ENCODE measurements at regions not wholly inside any gene's neighbourhood (a gene's known extent, or its start where the extent isn't known, plus 50 kb on each side); places are given as distances from the start of the nearest gene placed in this dataset.
A peak's percentile ranks its signal among the peaks of the same experiment; 100 is the strongest.

GRCh38 chr5:54676481-54677340, 159.2 kb downstream of the SNX18 start:
- no peak for DNase-seq (ENCODE audit: low spot score)

GRCh38 chr5:54673523-54674225, 156.1 kb downstream of the SNX18 start:
- no peak for DNase-seq (ENCODE audit: low spot score)

GRCh38 chr5:54672871-54673270, 155.3 kb downstream of the SNX18 start:
- no peak for DNase-seq (ENCODE audit: low spot score)

- no peak for DNase-seq (ENCODE audit: low spot score)
Observed at GRCh38 chr5:54671681-54672080, 154.1 kb downstream of the SNX18 start.

- DNase-seq (ENCODE audit: low spot score): no peak
Observed at GRCh38 chr5:54671111-54671531, 153.6 kb downstream of the SNX18 start.

GRCh38 chr5:54670281-54670680, 152.7 kb downstream of the SNX18 start:
- DNase-seq (ENCODE audit: low spot score): no peak

GRCh38 chr5:54669845-54670244, 152.3 kb downstream of the SNX18 start:
- no peak for DNase-seq (ENCODE audit: low spot score)

- DNase-seq (ENCODE audit: low spot score): no peak
Observed at GRCh38 chr5:54669285-54669684, 151.7 kb downstream of the SNX18 start.

- no peak for DNase-seq (ENCODE audit: low spot score)
Observed at GRCh38 chr5:54668096-54668495, 150.5 kb downstream of the SNX18 start.

- no peak for DNase-seq (ENCODE audit: low spot score)
Observed at GRCh38 chr5:54667136-54667535, 149.6 kb downstream of the SNX18 start.

GRCh38 chr5:54663866-54664265, 146.3 kb downstream of the SNX18 start:
- peak; percentile 31 for DNase-seq (ENCODE audit: low spot score)

- no peak for DNase-seq (ENCODE audit: low spot score)
Observed at GRCh38 chr5:54661111-54661510, 143.6 kb downstream of the SNX18 start.

- no peak for DNase-seq (ENCODE audit: low spot score)
Observed at GRCh38 chr5:54659700-54660131, 142.2 kb downstream of the SNX18 start.

- DNase-seq (ENCODE audit: low spot score): peak; percentile 53
Observed at GRCh38 chr5:54658010-54658409, 140.5 kb downstream of the SNX18 start.

GRCh38 chr5:54656261-54656728, 138.7 kb downstream of the SNX18 start:
- no peak for DNase-seq (ENCODE audit: low spot score)

GRCh38 chr5:54655761-54656160, 138.2 kb downstream of the SNX18 start:
- DNase-seq (ENCODE audit: low spot score): no peak

GRCh38 chr5:54655266-54655665, 137.7 kb downstream of the SNX18 start:
- no peak for DNase-seq (ENCODE audit: low spot score)

- no peak for DNase-seq (ENCODE audit: low spot score)
Observed at GRCh38 chr5:54653956-54654614, 136.5 kb downstream of the SNX18 start.

- peak; percentile 50 for DNase-seq (ENCODE audit: low spot score)
Observed at GRCh38 chr5:54651482-54652076, 134.0 kb downstream of the SNX18 start.

- no peak for DNase-seq (ENCODE audit: low spot score)
Observed at GRCh38 chr5:54649041-54649504, 131.5 kb downstream of the SNX18 start.

GRCh38 chr5:54646356-54647101, 129.0 kb downstream of the SNX18 start:
- peak; percentile 70 for DNase-seq (ENCODE audit: low spot score)
